Skeletal muscle cell (primary cell): ENCODE measurements at regions not wholly inside any gene's neighbourhood (a gene's known extent, or its start where the extent isn't known, plus 50 kb on each side); places are given as distances from the start of the nearest gene placed in this dataset.

Experiments
- DNase-seq: peaks from one replicate; pipeline ENCODE4 v3.0.0-alpha.2; 2010; ENCODE audit warnings: low read depth
- H3K4me3 ChIP-seq: 2 replicates; pipeline ENCODE4 v1.5.1; 2011; ENCODE audit warnings: low read depth, mild to moderate bottlenecking, control low read depth, low read length, moderate library complexity

DNA sequence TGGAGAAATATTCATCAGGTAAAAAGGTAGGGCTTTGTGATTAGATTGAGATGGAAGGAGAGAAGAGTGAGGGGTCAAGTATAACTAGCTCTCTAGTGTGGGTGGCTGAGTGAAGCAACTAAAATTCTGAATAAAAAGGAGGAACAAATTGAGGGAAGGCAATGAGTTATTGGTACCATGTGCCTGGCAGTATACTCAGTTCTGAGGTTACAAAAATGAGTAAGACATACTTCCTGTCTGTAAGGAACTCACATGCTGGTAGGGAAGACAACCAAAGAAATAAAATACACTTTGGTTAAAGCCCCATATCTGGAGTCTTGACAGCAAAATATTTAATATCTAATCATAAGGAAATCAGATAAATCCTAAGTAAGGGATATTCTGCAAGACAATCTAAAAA, 476.8 kb upstream of the C9orf72 start:
- DNase-seq: no peak
- H3K4me3 ChIP-seq: no peak overlapping the region

DNA sequence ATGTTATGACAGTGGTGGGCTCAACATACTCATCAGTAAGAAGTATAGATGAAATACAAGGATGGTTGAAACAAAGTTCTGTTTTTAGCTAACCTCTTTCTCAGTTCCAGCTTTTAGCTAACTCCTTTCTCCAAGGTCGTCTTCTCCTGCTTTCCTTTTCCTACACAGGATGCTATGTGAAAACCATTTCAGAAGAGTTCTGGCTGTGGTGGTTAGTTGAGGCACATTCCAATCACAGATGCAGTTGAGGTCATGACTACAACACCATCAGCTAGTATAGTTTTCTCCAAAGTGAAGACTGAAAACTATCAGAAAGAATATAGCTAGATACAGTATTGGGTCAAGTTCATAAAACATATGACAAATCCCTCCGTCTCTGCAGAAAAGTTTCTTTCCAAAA, 477.7 kb upstream of the C9orf72 start:
- no peak for DNase-seq
- H3K4me3 ChIP-seq: no peak overlapping the region

DNA sequence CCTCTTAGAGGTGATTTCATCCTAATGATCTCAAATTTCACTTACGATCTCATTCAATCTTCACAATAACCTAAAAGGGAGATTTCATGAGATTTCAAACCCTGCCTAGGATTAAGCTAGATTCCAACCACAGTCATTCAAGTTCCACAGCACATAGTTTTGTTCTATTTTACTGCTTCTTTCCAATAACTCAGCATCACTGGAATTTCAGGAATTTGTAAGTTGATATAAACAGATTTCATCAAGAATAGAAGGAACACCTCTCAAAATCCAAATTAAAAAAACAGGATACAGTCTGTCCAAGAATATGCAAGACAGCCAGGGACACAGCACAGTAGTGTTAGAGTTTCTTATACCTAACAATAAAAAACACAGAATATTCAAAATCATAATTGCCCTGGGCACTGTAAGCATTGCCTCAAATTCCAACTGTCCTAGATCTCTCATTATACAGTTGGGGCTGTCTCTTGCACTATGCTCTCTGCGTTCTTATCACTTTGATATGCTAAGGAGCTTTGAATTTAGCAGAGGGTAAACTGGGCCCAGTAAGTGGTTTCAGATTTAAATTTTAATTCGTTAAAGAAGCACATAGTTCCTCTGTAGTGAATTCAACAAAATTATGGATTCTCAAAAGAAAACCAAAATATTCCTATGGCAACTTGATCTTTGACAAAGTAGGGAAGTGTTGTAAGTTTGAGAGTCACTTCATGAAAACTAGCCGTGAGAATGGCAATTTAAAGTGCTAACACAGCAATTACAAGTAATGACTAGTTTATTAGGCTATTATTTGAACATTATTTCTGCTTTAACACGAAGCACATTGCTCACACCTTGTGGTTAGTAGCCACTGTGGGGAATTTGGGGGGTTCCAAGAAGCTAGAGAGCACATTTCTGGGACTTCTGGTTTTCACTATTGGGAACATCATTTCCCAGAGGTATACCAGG, 478.6 kb upstream of the C9orf72 start:
- H3K4me3 ChIP-seq: no peak overlapping the region
- DNase-seq: no peak

DNA sequence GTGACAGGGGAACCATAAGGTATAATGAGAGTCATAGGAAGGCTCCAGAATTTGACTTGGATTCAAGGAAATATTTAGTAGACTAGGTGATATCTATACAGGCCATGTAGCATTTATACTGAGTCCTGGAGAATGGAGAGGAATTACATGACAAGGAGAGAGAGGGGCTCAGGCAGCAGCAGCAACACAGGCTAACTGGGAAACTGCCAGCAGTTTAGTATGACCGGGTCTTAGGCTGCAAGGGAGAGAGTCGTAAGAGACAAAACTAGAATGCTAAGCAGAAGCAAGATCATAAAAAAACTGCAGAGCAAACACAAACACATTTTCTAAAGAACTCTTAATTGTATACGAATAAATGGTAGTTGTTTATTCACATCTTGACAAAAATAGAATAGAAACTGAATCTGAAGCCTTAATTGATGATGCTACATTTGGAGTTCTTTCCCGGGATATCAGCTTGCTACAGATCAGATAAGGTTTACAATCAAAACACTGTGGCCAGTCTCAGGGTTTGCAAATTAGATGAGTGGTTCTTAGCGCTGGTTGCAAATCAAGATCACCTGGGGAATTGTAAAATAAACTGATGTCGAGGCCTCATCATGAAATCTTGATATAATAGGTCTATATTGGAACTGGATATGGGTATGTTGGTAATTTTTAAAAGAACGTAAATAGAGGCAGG, 480.0 kb upstream of the C9orf72 start:
- DNase-seq: no peak
- H3K4me3 ChIP-seq: no peak overlapping the region

DNA sequence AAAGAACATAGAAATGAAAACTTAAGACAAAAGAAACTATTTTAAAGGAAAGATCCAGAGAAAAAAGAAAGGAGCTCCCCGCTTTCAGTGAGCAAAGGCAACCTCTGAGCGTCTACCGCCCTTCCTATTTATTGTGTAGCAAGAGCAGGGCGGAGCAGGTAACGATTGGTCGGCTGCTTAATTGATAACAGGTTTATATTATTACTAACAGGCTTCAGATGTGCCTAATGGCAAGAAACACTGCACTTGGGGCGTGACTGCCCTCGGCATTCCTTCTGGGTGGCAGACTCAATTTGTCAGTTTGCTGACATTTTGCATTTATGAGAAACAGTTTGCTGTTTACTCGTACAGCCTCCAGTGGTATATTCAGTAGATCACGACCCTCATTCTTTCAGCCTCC, 482.7 kb upstream of the C9orf72 start:
- DNase-seq: no peak
- no peak overlapping the region for H3K4me3 ChIP-seq

DNA sequence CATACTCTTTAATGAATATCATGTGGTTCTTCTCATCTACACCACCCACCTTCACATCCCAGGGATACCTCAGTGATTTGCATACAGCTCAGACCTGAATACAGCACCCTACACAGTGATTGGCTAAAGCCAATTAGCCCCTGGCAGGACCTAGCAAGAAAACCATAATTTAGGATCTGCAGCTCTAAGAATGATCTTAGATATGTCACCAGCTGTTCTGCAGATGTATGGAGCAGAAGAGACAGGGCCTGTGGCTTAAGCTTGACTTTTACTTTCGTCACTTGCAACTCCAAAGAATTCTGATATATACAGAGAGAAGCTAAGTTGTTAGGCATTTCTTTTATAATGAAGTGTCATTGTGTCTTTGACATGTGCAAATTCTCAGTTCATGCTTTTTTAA, 483.2 kb upstream of the C9orf72 start:
- no peak overlapping the region for H3K4me3 ChIP-seq
- no peak for DNase-seq

DNA sequence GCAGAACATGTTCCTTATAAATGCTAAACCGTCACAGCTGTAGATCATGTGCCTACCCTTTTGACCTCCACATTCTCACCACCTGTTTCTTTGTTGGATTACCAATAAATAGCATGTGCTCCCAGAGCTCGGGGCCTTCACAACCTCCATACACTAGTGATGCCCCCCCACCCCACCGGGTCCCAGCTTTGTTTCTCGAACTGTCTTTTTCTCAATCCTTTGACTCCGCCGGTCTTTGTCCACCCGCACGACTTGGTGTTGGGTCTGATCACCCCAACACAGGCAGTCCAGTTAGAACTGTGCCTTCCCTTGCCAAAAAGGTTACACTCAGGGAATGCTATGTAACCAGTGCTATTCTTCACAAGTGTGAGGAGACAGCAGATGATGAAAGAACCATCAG, 485.9 kb upstream of the C9orf72 start:
- H3K4me3 ChIP-seq: no peak overlapping the region
- DNase-seq: no peak

DNA sequence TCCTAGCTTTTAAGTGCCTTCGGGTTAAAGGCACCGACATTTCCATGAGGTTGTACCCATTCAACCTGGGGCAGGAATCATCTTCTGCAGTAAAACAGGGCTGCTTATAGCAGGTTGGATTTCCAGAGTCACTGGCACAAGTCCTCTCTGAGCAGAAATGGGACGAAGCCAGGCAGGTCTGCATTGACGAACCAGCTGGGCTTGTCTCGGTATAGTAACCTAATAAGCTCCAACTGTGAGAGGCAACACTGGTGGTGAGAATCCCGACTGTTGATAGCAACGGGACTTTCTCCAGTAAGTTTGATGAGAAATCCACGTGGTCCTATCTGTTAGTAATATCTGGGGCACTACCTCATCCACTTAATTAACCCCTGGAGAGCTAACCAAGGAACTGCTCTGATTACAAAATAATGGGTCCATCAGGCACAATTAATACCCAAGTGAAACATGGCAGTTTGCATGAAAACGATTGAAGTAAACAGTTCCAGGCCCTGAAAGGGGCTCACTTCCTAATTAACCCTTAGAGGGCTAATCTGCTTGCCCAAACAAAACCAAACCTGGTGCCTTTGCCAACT, 491.0 kb upstream of the C9orf72 start:
- no peak overlapping the region for H3K4me3 ChIP-seq
- no peak for DNase-seq

DNA sequence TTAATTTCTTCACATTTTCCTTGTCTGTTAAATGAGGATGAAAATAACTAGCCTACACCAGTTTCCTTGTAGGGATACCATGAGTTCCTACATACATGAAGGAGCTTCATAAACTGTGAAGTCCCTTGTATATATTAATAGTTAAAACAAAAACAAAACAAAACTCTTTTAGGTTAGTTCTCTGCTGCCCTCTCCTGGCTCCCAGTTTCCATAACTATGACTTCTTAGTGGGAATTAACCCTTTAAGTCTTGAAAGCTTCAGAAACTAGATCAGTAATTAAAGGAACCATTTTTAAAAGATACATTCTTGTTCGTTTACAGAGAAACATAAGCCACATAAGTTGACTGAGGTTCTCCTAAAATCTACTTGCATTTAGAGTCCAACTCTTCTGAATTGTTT, 500.0 kb upstream of the C9orf72 start:
- H3K4me3 ChIP-seq: no peak overlapping the region
- no peak for DNase-seq

DNA sequence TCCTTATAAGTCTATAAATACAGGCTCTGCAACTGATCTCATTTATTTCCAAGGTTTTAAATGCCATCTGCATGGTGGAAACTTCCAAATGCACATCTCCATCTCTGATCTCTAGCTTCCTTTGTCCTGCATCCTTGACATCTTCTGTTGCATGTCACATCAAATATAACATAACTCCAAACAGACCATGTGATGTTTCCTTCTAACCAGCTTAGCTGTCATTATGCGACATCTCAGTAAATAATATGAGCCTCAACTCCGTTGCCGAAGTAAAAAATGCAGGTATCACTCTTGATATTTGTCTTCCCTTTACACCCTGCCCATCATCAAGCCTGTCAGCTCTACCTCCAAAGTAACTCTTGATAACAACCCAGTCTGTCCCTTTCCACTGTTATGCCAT, 506.4 kb upstream of the C9orf72 start:
- DNase-seq: no peak
- no peak overlapping the region for H3K4me3 ChIP-seq

DNA sequence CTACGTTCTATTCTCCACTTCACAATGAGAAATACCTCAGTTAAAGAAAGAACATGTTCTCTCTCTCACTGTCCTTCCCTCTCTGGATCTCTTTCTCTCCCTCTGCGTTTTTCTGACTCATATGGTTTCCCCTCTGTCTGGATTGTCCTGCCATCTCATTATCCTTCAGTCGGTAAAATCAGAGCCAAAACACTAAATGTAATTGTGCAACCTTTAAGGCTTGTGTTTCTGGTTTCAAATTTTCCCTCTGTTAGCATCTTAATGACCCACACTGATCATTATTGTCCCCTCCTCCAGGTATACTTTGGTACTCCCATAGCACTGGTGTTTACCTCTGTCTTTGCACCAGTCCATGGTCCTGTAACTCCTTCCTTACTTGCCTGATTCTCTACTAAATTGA, 509.4 kb upstream of the C9orf72 start:
- H3K4me3 ChIP-seq: no peak overlapping the region
- DNase-seq: no peak

DNA sequence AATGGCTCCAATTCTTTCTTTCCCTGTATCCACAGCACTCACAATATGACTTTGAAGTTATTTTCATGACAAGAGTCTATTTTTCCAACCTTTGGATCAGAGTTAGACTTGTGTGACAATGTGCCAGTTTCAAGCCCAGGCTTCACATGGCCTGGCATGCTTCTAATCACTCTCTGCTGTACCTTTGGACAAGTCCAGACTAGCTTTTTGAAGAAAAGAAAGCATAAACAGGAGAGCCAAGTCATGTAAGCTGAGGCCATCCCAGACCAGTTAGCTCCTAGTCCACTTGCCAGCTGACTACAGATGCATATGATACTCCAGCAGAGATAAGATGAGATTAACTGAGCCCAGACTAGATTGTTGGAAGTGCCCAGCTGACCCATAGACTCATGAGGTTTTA, 513.6 kb upstream of the C9orf72 start:
- DNase-seq: no peak

DNA sequence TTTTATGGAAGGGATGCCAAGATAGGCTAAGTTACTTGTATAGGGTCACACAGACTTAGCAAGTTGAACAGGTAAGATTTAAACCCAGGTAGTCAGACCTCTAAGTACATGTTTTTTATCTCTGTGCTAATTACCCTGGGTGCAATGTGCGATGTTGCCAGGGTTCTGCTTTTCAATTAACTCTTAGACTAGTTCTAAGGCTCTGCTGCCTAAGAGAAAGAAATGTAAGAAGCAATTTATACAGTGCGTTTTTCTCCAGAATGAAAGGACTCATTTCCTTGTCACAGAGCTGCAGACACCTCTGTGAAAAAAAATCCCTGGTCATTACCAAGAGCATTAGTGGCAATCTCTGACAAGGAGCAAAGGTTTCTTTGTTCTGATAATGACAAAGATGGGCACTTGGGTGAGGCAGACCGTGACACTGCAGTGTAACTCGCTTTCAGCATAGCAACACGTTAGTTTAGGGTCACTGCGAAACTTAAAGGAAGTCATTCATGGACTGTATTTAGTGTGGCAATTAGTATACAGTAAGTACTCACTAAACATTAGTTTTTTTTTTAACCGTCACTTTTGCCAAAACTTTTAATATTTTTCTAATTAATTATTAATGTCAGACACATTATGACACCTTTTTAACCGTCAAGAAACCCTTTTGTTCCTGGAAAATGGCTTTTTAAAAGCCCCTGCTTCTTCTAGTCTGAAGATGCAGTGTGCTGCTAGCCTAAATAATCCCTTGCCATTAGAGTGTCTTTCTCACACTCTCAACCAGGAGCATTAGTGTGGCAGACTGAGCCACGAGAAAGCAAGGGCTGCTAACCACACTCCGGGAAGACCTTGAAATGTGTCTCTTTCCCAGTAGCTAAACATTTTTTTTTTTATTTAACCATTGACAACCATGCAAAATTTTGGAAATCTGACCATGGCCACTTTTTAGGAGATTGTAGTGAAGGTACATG, 520.0 kb upstream of the C9orf72 start:
- H3K4me3 ChIP-seq: no peak overlapping the region
- no peak for DNase-seq

More for the DNA sequence above, 513.6 kb upstream of the C9orf72 start:
- H3K4me3 ChIP-seq: no peak overlapping the region

DNA sequence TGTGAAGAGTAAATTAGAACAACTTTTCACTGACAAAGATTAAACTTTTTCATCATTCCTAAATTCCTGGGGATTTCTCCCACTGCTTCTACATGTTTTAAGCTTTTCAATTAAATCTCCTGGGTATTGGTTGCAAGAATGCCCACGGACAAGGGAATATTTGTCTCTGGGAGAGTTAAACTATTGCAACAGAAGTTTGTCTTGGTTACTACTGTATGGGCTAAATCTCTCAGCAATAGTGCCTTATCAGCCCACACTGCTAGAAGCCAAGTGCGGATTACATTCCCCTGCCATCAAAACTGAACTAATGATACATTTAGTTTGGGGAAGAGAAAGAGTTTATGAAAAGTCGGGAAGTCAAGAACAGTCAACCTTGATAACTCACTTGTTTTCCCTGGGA, 528.2 kb upstream of the C9orf72 start:
- H3K4me3 ChIP-seq: no peak overlapping the region
- no peak for DNase-seq

DNA sequence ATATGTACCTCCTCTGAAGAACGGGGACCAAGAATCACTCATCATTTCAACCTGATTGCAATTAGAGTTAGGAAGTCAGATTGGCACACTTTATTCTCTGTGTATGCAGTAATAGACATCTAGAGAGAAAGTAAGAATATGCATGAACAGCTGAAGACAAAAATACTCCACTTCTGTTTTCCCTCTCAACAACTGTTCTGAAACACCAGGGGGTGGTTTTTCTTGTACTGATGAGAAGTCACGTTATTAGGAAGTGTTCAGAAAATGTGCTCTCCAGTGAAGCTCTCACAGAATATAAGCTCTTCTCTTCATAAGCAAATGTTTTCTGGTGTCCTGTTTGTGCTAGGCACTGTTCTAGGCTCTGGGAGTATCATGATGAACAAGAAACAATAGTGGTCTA, 531.7 kb upstream of the C9orf72 start:
- DNase-seq: no peak
- no peak overlapping the region for H3K4me3 ChIP-seq

DNA sequence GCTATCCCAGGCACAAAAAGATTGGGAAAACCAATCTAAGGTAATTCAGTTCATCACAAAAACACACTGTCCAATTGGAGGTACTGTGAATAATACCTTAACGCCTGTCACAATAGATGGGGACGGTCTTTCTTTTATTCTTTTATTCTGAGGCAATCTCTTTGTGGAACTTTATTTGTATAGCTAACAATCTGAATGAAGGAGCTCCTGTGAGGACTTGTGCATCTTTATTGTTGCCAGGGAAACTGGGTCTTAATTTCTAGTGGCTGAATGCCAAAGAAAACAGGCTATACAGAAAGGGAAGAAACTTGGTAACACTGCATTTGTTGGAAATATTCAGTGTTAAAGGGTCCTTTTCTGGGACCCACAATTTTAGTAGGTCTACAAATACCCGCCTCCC, 546.9 kb upstream of the C9orf72 start:
- H3K4me3 ChIP-seq: no peak overlapping the region

DNA sequence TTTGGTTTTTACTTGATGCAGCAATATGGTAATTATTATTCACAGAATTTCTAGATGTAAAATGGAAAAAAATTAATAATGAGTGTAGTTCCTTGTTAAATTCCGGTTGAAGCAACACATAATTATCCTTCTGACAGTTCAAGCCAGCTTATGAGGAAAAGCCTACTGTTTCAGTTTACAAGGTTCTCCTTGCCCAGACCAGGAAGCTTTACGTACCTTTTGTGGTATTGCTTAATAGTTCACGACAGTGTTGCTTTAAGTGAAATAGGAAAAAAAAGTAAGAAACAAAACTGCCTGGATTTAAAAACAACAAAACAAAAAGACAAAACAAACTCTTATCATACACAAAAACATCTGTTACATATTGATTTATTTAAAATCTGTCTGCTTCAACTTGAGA, 547.3 kb upstream of the C9orf72 start:
- DNase-seq: no peak
- no peak overlapping the region for H3K4me3 ChIP-seq

More for the DNA sequence above, 546.9 kb upstream of the C9orf72 start:
- DNase-seq: no peak

DNA sequence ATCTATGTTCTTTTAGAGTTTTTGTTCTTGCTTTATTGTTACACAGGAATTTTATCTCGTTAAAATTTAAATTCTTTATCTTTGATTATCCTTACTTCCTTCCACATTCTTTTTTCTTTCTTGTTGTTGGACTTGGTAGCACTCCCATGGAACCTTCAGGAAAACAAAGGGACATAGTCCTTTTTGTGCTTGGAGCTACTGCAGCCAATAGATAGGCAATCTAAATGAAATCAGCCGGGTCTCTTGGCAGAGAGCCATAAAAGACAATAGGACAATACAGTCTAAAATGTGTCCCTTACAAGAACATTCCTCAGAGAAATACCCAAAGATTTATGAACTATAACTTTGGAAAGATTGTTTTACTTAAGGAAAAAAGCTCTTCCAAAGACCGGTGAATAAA, 548.1 kb upstream of the C9orf72 start:
- DNase-seq: no peak
- no peak overlapping the region for H3K4me3 ChIP-seq

DNA sequence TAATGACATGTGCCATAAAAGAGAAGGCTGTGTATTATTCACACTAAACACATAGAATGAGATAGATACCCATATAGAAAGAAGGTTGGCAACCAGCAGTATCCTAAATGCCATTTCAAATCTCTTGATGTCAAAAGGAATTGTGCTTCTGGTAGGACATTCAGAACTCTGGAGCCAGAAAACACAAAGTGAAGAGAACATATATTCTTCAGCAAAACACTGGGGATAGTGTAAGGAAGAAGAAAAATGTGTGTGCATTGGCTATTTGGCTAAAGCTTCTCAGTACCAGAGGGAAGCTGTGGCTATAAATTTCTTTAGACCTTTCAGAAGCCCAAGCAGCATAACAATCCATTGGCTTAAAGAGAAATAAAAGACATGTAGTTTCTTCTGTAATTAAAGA, 551.6 kb upstream of the C9orf72 start:
- no peak overlapping the region for H3K4me3 ChIP-seq
- no peak for DNase-seq

DNA sequence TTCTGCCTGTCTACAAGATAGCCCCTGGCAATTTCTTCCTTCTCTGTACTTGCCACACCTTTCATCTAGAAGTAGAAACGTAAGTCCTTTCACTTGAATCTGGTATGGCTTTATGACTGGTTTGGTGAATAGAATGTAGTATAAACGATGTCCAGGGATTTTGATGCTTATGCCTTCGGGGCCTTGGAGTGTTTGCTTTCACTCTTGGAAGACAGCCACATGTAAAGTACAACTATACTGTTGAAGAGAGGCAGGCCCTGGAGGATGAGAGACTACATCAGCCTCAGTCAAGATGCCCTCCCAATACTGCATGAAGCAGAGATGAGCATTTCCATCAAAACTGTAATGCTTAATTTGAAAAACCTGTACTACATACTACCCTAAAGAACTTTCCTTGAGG, 553.8 kb upstream of the C9orf72 start:
- no peak overlapping the region for H3K4me3 ChIP-seq
- no peak for DNase-seq
